HCT116 (cell line): ENCODE measurements at regions not wholly inside any gene's neighbourhood (a gene's known extent, or its start where the extent isn't known, plus 50 kb on each side); places are given as distances from the start of the nearest gene placed in this dataset.

Source experiments
- ATAC-seq: fragments of 200-7000 bp; cut with Tn5 transposase; 2 replicates; pipeline ENCODE4 v1.9.1; 2020; ENCODE audit warnings: mild to moderate bottlenecking, moderate library complexity
- BruUV-seq: library from RNA; stranded (reverse); fragments of 400-500 nt; replicated peaks from 2 replicates; lab custom pipeline; 2021; lab: Mats Ljungman, UMichigan
- CTCF ChIA-PET: fragments of 300-600 bp; sonication (Branson Sonifier 250); formaldehyde crosslinking; loops from one replicate; lab custom pipeline; 2021; ENCODE audit warnings: antibody characterized with exemption; lab: Charles Lee
- POLR2A ChIA-PET: fragments of 300-600, 350-600 bp; sonication (Branson Sonifier 250); formaldehyde crosslinking; loops from one replicate; lab custom pipeline; 2021; ENCODE audit warnings: antibody characterized with exemption; lab: Charles Lee
- RAD21 ChIA-PET, 2 experiments: fragments of 300-600 bp; sonication (Branson Sonifier 250); formaldehyde crosslinking; loops; one replicate each; lab custom pipeline; 2023; ENCODE audit warnings: low total read pairs in 2 of 2; ENCODE audit not compliant: uncharacterized antibody in 2 of 2, unreplicated experiment in 2 of 2, low non-redundant PET in 1 of 2; lab: Charles Lee
- DNase-seq: peaks from one replicate; pipeline ENCODE4 v3.0.0-alpha.2; 2010; ENCODE audit warnings: low read depth, low spot score
- H2AFZ ChIP-seq: fragments of 200-600 bp; shearing (Covaris generic), sonication (generic); 2 replicates; pipeline ENCODE4 v1.6.1; 2017; ENCODE audit warnings: low read depth, mixed run types, mixed read lengths, antibody characterized with exemption, low read length; ENCODE audit not compliant: poor library complexity, severe bottlenecking
- H3K27ac ChIP-seq: 2 replicates; pipeline ENCODE4 v1.5.1; 2012; ENCODE audit warnings: low read depth, low read length
- H3K27me3 ChIP-seq: fragments of 200-600 bp; sonication (generic); 2 replicates; pipeline ENCODE4 v1.6.1; 2016; ENCODE audit warnings: mixed run types, low read length, mixed read lengths; ENCODE audit not compliant: insufficient read depth
- H3K36me3 ChIP-seq, 2 experiments: fragments of 200-500 bp in 1 of 2; fragments of 200-600 bp in 1 of 2; sonication (Bioruptor generic) in 1 of 2; sonication (generic) in 1 of 2; 2 replicates each; pipeline versions ENCODE4 v1.5.1 to v1.6.1; 2014 to 2016; ENCODE audit warnings: low read length in 2 of 2, inconsistent platforms in 1 of 2, mixed read lengths in 1 of 2, mixed run types in 1 of 2; ENCODE audit not compliant: insufficient read depth in 2 of 2, control insufficient read depth in 1 of 2
- H3K4me1 ChIP-seq, 2 experiments: fragments of 200-600 bp in 1 of 2; sonication (generic) in 1 of 2; 2 replicates each; pipeline versions ENCODE4 v1.5.1 to v1.6.1; 2012 to 2017; ENCODE audit warnings: low read length in 2 of 2, inconsistent platforms in 1 of 2, mild to moderate bottlenecking in 1 of 2, mixed read lengths in 1 of 2, mixed run types in 1 of 2, moderate library complexity in 1 of 2; ENCODE audit not compliant: insufficient read depth in 2 of 2, control insufficient read depth in 1 of 2
- H3K4me2 ChIP-seq: fragments of 200-600 bp; sonication (generic); 2 replicates; pipeline ENCODE4 v1.6.1; 2017; ENCODE audit warnings: mixed run types, low read length, mixed read lengths
- H3K4me3 ChIP-seq, 2 experiments: fragments of 200-600 bp in 1 of 2; sonication (generic) in 1 of 2; replicated peaks in 1 of 2; 2 replicates each; pipeline ENCODE4 v1.5.1; 2011 to 2016; ENCODE audit warnings: low read length in 2 of 2, control low read depth in 1 of 2, low read depth in 1 of 2, mild to moderate bottlenecking in 1 of 2, mixed read lengths in 1 of 2, mixed run types in 1 of 2
- H3K79me2 ChIP-seq: fragments of 200-600 bp; sonication (generic); 2 replicates; pipeline ENCODE4 v1.6.1; 2017; ENCODE audit warnings: mild to moderate bottlenecking, mixed run types, low read length, moderate library complexity, mixed read lengths; ENCODE audit not compliant: insufficient read depth
- H3K9ac ChIP-seq: fragments of 200-600 bp; sonication (generic); 2 replicates; pipeline ENCODE4 v1.6.1; 2016; ENCODE audit warnings: low read length, mixed read lengths
- H3K9me2 ChIP-seq: fragments of 200-600 bp; sonication (generic), shearing (Covaris generic); 2 replicates; pipeline ENCODE4 v1.6.1; 2017; ENCODE audit warnings: mixed run types, mild to moderate bottlenecking, moderate library complexity; ENCODE audit not compliant: insufficient read depth
- H3K9me3 ChIP-seq, 2 experiments: fragments of 200-500 bp in 1 of 2; fragments of 200-600 bp in 1 of 2; sonication (Bioruptor generic) in 1 of 2; sonication (generic) in 1 of 2; 2 replicates each; pipeline ENCODE4 v1.6.1; 2014 to 2017; ENCODE audit warnings: low read length in 2 of 2, mixed read lengths in 2 of 2, inconsistent platforms in 1 of 2, low read depth in 1 of 2, mild to moderate bottlenecking in 1 of 2, mixed run types in 1 of 2, moderate library complexity in 1 of 2; ENCODE audit not compliant: control insufficient read depth in 1 of 2, insufficient read depth in 1 of 2
- H4K20me1 ChIP-seq: fragments of 200-600 bp; sonication (generic), shearing (Covaris generic); 2 replicates; pipeline ENCODE4 v1.6.1; 2017; ENCODE audit warnings: mixed run types, mild to moderate bottlenecking, moderate library complexity; ENCODE audit not compliant: insufficient read depth
- EZH2phosphoT487 ChIP-seq: fragments of 200-600 bp; IDR thresholded peaks from 2 replicates; pipeline ENCODE4 v1.6.1; 2018; ENCODE audit warnings: antibody characterized with exemption, borderline replicate concordance
- FOSL1 ChIP-seq: IDR thresholded peaks from 2 replicates; pipeline ENCODE4 v1.6.1; 2012; ENCODE audit warnings: low read depth
- JUND ChIP-seq: IDR thresholded peaks from 2 replicates; pipeline ENCODE4 v1.6.1; 2012
- SIN3A ChIP-seq: IDR thresholded peaks from 2 replicates; pipeline ENCODE4 v1.6.1; 2012; ENCODE audit warnings: low read depth
- SRF ChIP-seq: IDR thresholded peaks from 2 replicates; pipeline ENCODE4 v1.6.1; 2012; ENCODE audit warnings: low read depth
- YY1 ChIP-seq: IDR thresholded peaks from 2 replicates; pipeline ENCODE4 v1.6.1; 2011; ENCODE audit warnings: low read length, low read depth, moderate library complexity, mild to moderate bottlenecking; ENCODE audit not compliant: insufficient replicate concordance; ENCODE audit errors: extremely low read depth
- ZNF274 ChIP-seq: fragments of 200-500 bp; sonication (Bioruptor generic); IDR thresholded peaks from 2 replicates; pipeline ENCODE4 v1.6.1; 2014; ENCODE audit warnings: mild to moderate bottlenecking, low read depth, low read length, inconsistent platforms
- intact Hi-C: fragments of 100-400 bp; cut with micrococcal nuclease; formaldehyde crosslinking; loops from 2 replicates; pipeline ENCODE4 v1.10.0; 2022
- TF ChIP-seq, protein P1 (sequence below): IDR thresholded peaks from 2 replicates; pipeline ENCODE4 v1.6.1; 2012; ENCODE audit warnings: low read depth

- Histone ChIP-seq H3K4me1 (no peaks in the 10 kb centered on the region), H3K79me2 (no peaks in the 10 kb centered on the region), H3K27me3 (no peaks in the 10 kb centered on the region), H3K9ac (no peak overlapping the region), H3K27ac (no peak overlapping the region), H2AFZ (no peak overlapping the region), H3K4me3 (no peak overlapping the region), H3K36me3 (no peaks in the 10 kb centered on the region), H3K9me3 (no peaks in the 10 kb centered on the region), H3K9me2 (no peaks in the 10 kb centered on the region), H4K20me1 (no peaks in the 10 kb centered on the region), H3K4me2 (no peak overlapping the region)
- BruUV-seq, result no TSS peak
- ChIA-PET CTCF (no interaction called here), RAD21 (no interaction called here), POLR2A (no interaction called here)
- TF ChIP-seq FOSL1 (no peak), JUND (no peak), SIN3A (no peak), ZNF274 (no peak), YY1 (no peak), SRF (no peak), EZH2phosphoT487 (no peak)
- TF ChIP-seq, protein P1, sequence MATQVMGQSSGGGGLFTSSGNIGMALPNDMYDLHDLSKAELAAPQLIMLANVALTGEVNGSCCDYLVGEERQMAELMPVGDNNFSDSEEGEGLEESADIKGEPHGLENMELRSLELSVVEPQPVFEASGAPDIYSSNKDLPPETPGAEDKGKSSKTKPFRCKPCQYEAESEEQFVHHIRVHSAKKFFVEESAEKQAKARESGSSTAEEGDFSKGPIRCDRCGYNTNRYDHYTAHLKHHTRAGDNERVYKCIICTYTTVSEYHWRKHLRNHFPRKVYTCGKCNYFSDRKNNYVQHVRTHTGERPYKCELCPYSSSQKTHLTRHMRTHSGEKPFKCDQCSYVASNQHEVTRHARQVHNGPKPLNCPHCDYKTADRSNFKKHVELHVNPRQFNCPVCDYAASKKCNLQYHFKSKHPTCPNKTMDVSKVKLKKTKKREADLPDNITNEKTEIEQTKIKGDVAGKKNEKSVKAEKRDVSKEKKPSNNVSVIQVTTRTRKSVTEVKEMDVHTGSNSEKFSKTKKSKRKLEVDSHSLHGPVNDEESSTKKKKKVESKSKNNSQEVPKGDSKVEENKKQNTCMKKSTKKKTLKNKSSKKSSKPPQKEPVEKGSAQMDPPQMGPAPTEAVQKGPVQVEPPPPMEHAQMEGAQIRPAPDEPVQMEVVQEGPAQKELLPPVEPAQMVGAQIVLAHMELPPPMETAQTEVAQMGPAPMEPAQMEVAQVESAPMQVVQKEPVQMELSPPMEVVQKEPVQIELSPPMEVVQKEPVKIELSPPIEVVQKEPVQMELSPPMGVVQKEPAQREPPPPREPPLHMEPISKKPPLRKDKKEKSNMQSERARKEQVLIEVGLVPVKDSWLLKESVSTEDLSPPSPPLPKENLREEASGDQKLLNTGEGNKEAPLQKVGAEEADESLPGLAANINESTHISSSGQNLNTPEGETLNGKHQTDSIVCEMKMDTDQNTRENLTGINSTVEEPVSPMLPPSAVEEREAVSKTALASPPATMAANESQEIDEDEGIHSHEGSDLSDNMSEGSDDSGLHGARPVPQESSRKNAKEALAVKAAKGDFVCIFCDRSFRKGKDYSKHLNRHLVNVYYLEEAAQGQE, result no peak
- intact Hi-C loops, result no loop called here
- DNase-seq (no peak), ATAC-seq (no peak)
Measured at GRCh38 chr1:56002231-56002630, 577.1 kb downstream of the PLPP3 start.
